H1 (cell line): ENCODE measurements at regions not wholly inside any gene's neighbourhood (a gene's known extent, or its start where the extent isn't known, plus 50 kb on each side); places are given as distances from the start of the nearest gene placed in this dataset.

Experiments used
- EGR1 ChIP-seq: IDR thresholded peaks from 2 replicates; pipeline ENCODE4 v1.6.1; 2011; ENCODE audit warnings: low read depth, low read length, borderline replicate concordance
- PHF8 ChIP-seq: fragments of 200-600 bp; sonication (generic); conservative IDR thresholded peaks from 2 replicates; pipeline ENCODE4 v1.7.1; 2012; ENCODE audit warnings: low read depth, mild to moderate bottlenecking, inconsistent platforms, low read length, moderate library complexity
- TF ChIP-seq, protein P1 (sequence below), 3 experiments: IDR thresholded peaks; 1 replicate in 2 of 3; 2 replicates in 1 of 3; pipeline versions ENCODE4 v1.5.1 to v1.6.1; 2011; ENCODE audit warnings: low read length in 3 of 3, mild to moderate bottlenecking in 3 of 3, inconsistent platforms in 2 of 3, low read depth in 1 of 3, moderate library complexity in 1 of 3; ENCODE audit not compliant: insufficient read depth in 1 of 3; ENCODE audit errors: control extremely low read depth in 1 of 3
- TF ChIP-seq, protein P2 (sequence below): IDR thresholded peaks from 2 replicates; pipeline ENCODE4 v1.6.1; 2011; ENCODE audit warnings: low read length, improper control_type of control experiment

DNA sequence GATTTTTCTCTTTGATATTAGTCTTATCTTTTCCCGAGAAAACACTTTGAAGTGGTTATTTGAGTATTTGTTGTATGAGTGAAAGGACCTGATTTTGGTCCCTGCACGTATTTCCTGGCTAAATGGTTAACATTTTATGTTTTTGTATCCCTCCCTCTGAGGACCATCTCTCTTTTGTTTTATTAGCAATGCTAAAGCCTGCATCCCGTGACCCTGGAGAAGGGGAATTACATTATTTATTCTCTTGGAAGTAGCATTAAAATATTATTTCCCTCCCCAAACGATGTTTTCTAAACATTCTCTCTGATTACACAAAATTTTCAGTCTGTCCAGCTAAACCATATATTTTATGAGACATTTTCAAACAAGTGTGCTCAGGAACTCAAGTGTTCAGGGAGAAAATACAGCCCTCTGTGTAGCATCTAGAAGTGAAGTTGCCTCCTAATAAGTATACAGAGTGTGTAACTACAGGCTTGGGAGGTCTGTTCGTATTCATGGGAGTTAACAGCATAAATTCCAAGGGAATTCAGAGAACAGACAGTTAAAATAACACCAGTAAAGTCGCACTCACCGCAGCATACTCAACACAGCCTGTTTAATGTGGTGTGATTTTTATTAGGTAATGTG is 163.8 kb upstream of the NPVF start:
- TF ChIP-seq, protein P1, sequence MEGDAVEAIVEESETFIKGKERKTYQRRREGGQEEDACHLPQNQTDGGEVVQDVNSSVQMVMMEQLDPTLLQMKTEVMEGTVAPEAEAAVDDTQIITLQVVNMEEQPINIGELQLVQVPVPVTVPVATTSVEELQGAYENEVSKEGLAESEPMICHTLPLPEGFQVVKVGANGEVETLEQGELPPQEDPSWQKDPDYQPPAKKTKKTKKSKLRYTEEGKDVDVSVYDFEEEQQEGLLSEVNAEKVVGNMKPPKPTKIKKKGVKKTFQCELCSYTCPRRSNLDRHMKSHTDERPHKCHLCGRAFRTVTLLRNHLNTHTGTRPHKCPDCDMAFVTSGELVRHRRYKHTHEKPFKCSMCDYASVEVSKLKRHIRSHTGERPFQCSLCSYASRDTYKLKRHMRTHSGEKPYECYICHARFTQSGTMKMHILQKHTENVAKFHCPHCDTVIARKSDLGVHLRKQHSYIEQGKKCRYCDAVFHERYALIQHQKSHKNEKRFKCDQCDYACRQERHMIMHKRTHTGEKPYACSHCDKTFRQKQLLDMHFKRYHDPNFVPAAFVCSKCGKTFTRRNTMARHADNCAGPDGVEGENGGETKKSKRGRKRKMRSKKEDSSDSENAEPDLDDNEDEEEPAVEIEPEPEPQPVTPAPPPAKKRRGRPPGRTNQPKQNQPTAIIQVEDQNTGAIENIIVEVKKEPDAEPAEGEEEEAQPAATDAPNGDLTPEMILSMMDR (IDR thresholded peaks at IDR 0.05; ENCODE audit: control extremely low read depth in 1 of 3, insufficient read depth in 1 of 3, low read depth in 1 of 3, low read length in 3 of 3): no peak
- TF ChIP-seq EGR1 (no peak), PHF8 (no peak)
- TF ChIP-seq, protein P2, sequence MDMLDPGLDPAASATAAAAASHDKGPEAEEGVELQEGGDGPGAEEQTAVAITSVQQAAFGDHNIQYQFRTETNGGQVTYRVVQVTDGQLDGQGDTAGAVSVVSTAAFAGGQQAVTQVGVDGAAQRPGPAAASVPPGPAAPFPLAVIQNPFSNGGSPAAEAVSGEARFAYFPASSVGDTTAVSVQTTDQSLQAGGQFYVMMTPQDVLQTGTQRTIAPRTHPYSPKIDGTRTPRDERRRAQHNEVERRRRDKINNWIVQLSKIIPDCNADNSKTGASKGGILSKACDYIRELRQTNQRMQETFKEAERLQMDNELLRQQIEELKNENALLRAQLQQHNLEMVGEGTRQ: no peak
